Parathyroid adenoma (tissue), 2 donors: ENCODE measurements at regions not wholly inside any gene's neighbourhood (a gene's known extent, or its start where the extent isn't known, plus 50 kb on each side); places are given as distances from the start of the nearest gene placed in this dataset.

Experiments
- H2AFZ ChIP-seq: fragments of 300-600 bp; sonication (generic); one replicate; pipeline ENCODE4 v1.7.0; 2017; ENCODE audit warnings: antibody characterized with exemption, mild to moderate bottlenecking
- H3K27ac ChIP-seq: fragments of 300-600 bp; sonication (generic); one replicate; pipeline ENCODE4 v1.7.0; 2017
- H3K27me3 ChIP-seq: fragments of 300-600 bp; sonication (generic); one replicate; pipeline ENCODE4 v1.7.0; 2017; ENCODE audit warnings: low read length; ENCODE audit not compliant: control insufficient read depth, insufficient read depth
- H3K36me3 ChIP-seq: fragments of 300-600 bp; sonication (generic); one replicate; pipeline ENCODE4 v1.7.0; 2017; ENCODE audit warnings: low read length; ENCODE audit not compliant: control insufficient read depth, insufficient read depth
- H3K4me1 ChIP-seq: fragments of 300-600 bp; sonication (generic); one replicate; pipeline ENCODE4 v1.7.0; 2017; ENCODE audit warnings: control low read depth
- H3K4me2 ChIP-seq: fragments of 300-600 bp; sonication (generic); one replicate; pipeline ENCODE4 v1.7.0; 2017; ENCODE audit warnings: low read length
- H3K4me3 ChIP-seq: fragments of 300-600 bp; sonication (generic); one replicate; pipeline ENCODE4 v1.7.0; 2017; ENCODE audit warnings: low read depth, low read length
- H3K79me2 ChIP-seq: fragments of 300-600 bp; sonication (generic); one replicate; pipeline ENCODE4 v1.7.0; 2017; ENCODE audit warnings: control low read depth
- H3K9ac ChIP-seq: fragments of 300-600 bp; sonication (generic); one replicate; pipeline ENCODE4 v1.7.0; 2017; ENCODE audit warnings: mild to moderate bottlenecking
- H3K9me3 ChIP-seq: fragments of 300-600 bp; sonication (generic); one replicate; pipeline ENCODE4 v1.7.0; 2017; ENCODE audit warnings: low read length; ENCODE audit not compliant: control insufficient read depth
- TF ChIP-seq, protein P1 (sequence below): fragments of 300-600 bp; sonication (generic); IDR thresholded peaks from one replicate; pipeline ENCODE4 v1.7.0; 2017; ENCODE audit warnings: antibody characterized with exemption, mild to moderate bottlenecking
- donor health status: primary hyperparathyroidism.

DNA sequence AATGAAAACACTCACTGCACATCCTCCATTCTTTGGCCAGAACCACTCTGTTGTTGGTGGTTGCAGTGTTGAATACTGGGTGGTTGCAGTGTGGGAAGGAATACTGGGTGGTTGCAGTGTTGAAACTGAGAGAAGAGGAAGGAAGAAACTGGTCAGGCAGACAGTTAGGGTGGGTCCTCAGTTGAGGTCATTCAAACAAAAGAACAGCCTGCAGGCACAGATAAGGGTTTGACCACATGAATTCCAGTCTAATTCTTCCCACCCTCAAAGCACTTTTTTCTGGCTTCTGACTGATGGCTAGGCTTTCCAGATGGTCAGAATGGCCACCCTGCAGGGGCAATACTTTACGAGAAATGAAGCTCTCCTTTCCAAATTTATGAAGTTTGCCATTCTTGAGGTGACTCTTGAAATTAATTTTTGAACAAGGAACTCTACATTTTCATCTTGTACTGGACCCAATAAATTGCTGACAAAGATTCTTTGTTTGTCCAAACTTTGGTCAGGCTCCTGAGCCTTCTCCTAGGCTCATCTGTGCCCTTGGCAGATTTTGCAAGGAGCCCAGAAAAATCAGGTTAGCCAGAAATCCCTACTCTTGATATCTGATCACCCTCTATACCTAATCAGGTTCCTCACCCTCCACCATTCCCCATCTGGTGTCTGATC, 596.6 kb upstream of the CDH5 start:
- no peaks in the 10 kb centered on the region for H3K79me2 ChIP-seq
- no peak overlapping the region for H3K27ac ChIP-seq
- H3K4me2 ChIP-seq = no peak overlapping the region
- no peak overlapping the region for H3K4me3 ChIP-seq
- TF ChIP-seq, protein P1, sequence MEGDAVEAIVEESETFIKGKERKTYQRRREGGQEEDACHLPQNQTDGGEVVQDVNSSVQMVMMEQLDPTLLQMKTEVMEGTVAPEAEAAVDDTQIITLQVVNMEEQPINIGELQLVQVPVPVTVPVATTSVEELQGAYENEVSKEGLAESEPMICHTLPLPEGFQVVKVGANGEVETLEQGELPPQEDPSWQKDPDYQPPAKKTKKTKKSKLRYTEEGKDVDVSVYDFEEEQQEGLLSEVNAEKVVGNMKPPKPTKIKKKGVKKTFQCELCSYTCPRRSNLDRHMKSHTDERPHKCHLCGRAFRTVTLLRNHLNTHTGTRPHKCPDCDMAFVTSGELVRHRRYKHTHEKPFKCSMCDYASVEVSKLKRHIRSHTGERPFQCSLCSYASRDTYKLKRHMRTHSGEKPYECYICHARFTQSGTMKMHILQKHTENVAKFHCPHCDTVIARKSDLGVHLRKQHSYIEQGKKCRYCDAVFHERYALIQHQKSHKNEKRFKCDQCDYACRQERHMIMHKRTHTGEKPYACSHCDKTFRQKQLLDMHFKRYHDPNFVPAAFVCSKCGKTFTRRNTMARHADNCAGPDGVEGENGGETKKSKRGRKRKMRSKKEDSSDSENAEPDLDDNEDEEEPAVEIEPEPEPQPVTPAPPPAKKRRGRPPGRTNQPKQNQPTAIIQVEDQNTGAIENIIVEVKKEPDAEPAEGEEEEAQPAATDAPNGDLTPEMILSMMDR = no peak
- no peaks in the 10 kb centered on the region for H3K36me3 ChIP-seq
- no peak overlapping the region for H3K9ac ChIP-seq
- no peaks in the 10 kb centered on the region for H3K9me3 ChIP-seq
- H3K4me1 ChIP-seq = no peaks in the 10 kb centered on the region
- H2AFZ ChIP-seq = no peak overlapping the region
- H3K27me3 ChIP-seq = no peaks in the 10 kb centered on the region

DNA sequence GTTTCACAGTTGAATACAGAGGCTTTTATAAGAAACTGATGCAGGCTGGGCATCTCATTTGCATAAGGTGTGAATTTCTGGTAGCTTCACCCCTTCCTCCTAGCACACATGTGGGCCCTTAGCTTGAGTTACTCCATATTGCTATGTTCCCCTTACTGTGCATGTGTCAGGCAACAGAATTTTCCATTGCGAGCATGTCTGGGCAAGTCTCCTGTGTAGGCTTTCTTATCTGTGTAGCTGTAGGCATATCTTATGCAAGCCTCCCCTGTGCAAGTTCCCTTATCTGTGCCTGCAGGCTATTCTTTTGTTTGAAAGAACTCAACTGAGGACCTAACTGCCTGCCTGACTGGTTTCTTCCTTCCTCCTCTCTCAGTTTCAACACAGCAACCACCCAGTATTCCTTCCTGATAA, 597.4 kb upstream of the CDH5 start:
- Histone ChIP-seq H3K9ac (no peak overlapping the region), H2AFZ (no peak overlapping the region), H3K4me1 (no peaks in the 10 kb centered on the region), H3K36me3 (no peaks in the 10 kb centered on the region), H3K4me3 (no peak overlapping the region), H3K9me3 (no peaks in the 10 kb centered on the region), H3K79me2 (no peaks in the 10 kb centered on the region), H3K27ac (no peak overlapping the region), H3K27me3 (no peaks in the 10 kb centered on the region), H3K4me2 (no peak overlapping the region)
- TF ChIP-seq, protein P1 = no peak

DNA sequence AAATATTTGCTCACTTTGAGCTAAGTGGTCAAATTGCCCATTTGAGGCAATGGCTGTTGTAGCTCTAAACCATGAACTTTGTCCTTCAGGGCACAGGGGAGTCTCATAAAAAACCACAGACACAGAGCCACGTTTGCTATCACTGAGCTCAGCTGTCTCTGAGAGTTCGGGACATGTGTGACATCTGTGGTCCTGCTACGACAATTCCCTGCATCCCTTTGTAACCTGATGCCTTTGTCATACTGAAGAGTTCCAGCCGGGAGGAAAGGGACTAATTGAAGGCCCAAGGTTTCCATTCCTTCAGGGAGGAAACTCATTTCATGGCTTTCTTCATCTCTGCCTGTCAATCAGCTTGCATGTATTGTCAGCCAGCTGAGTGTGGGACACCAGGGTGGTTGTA, 599.4 kb upstream of the CDH5 start:
- no peaks in the 10 kb centered on the region for H3K36me3 ChIP-seq
- H2AFZ ChIP-seq = no peak overlapping the region
- no peaks in the 10 kb centered on the region for H3K79me2 ChIP-seq
- H3K27me3 ChIP-seq = no peaks in the 10 kb centered on the region
- no peak overlapping the region for H3K9ac ChIP-seq
- no peak overlapping the region for H3K4me3 ChIP-seq
- H3K27ac ChIP-seq = no peak overlapping the region
- no peaks in the 10 kb centered on the region for H3K4me1 ChIP-seq
- H3K9me3 ChIP-seq = no peaks in the 10 kb centered on the region
- TF ChIP-seq, protein P1 = no peak
- no peak overlapping the region for H3K4me2 ChIP-seq

DNA sequence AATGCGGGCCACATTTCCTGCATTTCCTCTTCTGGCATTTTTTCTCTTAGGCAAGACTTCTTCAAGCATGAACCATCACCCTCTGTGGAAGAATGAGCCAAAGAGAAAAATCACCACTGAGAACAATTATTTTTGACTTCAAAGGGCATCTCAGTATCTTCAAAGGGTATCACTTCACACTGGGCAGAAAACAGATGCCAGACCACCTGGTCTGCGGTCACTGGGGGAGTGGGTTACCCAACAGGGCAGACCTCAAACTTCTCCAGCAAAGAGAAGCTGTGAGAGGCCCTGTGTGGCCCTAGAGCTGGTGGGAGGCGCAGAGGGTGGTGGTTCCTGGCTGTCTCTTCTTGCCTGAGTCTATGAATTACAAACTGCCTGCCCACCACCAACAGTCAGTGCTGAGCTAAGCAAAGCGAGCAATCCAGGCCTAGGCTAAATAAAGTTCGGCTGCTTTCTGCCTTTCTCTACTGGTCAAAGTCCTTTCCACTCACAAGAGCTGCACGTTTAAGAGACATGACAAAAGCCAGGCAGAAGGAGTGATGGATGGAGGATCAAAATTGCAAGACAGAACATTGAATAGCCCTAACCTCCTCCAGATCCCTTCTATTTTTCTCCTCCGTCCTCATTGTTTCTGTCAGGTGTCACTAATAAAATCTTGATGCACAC, 602.7 kb upstream of the CDH5 start:
- Histone ChIP-seq H3K27me3 (no peaks in the 10 kb centered on the region), H3K4me3 (no peak overlapping the region), H3K79me2 (no peaks in the 10 kb centered on the region), H3K9ac (no peak overlapping the region), H3K36me3 (no peaks in the 10 kb centered on the region), H3K9me3 (no peaks in the 10 kb centered on the region), H3K4me2 (no peak overlapping the region), H3K27ac (no peak overlapping the region), H2AFZ (no peak overlapping the region), H3K4me1 (no peaks in the 10 kb centered on the region)
- TF ChIP-seq, protein P1 = no peak

DNA sequence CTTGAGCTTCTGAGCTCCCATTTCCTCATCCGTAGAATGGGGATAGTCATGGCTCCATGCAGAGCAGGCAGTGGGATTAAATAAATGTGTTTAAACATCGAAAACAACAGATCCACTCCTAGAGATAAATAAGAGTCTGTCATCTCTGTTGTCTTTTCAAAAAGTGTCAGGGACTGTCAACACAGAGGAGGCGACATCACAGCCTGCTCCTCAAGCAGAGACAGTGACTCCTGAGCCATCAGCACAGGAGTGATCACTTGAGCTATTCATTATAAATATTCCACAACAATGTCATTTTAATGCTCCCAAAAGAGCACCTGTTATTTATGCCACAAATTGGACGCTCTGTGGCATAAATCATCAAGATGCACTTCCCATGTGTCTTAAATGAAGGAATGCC, 605.6 kb upstream of the CDH5 start:
- H3K27ac ChIP-seq = no peak overlapping the region
- no peaks in the 10 kb centered on the region for H3K27me3 ChIP-seq
- TF ChIP-seq, protein P1 = no peak
- H3K4me2 ChIP-seq = no peak overlapping the region
- H3K4me3 ChIP-seq = no peak overlapping the region
- H3K79me2 ChIP-seq = no peaks in the 10 kb centered on the region
- no peaks in the 10 kb centered on the region for H3K36me3 ChIP-seq
- H3K9ac ChIP-seq = no peak overlapping the region
- H3K9me3 ChIP-seq = no peaks in the 10 kb centered on the region
- no peak overlapping the region for H2AFZ ChIP-seq
- H3K4me1 ChIP-seq = no peaks in the 10 kb centered on the region
